Epidermal melanocyte (primary cell): ENCODE measurements at regions not wholly inside any gene's neighbourhood (a gene's known extent, or its start where the extent isn't known, plus 50 kb on each side); places are given as distances from the start of the nearest gene placed in this dataset.

Source experiments
- DNase-seq: peaks from one replicate; pipeline ENCODE4 v3.0.0; 2011; ENCODE audit warnings: low spot score; ENCODE audit not compliant: insufficient read length

- no peak for DNase-seq
Observed at GRCh38 chr5:143870362-143870761, 58.4 kb downstream of the HMHB1 start.

GRCh38 chr5:143870871-143871632 is 59.1 kb downstream of the HMHB1 start:
- DNase-seq: no peak

- no peak for DNase-seq
Observed at GRCh38 chr5:143871672-143872071, 59.7 kb downstream of the HMHB1 start.

DNA sequence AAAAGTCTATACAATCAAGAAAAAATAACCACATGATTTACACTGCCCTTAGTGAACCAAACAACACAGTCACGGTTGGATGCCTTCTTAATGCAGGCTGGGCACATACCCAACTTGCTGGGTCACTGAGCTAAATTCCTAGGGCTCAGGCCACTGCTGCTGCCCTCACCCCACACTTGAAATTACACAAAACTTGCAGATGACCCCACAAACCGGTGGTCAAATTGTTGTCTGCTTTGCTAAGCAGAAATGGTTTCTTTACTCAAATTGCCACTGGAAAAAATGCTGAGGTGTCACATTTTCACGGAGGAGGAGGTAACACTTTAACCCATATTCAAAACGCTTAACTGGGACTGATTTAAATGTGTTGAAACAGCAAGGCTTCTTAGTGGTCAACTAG is 62.4 kb downstream of the HMHB1 start:
- peak; percentile 47 for DNase-seq

- peak; percentile 65 for DNase-seq
Observed at GRCh38 chr5:143877196-143877595, 65.2 kb downstream of the HMHB1 start.

DNA sequence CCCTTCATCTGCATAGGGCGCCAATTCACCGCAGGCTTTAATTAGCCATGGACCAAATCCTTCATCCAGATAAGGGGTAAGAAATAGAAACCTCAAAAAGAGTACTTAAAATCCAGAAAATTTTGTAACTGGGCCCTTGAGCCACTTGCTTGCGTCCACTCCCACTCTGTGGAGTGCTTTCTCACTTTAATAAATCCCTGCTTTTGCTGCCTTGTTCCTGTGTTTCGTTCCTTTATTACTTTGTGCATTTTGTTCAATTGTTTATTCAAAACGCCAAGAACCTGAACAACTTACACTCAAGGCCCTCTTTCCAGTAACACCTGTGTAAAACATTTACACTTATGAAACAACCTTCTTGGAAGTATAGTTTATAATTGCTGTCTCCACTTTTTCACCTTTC is 66.5 kb downstream of the HMHB1 start:
- DNase-seq: no peak

DNA sequence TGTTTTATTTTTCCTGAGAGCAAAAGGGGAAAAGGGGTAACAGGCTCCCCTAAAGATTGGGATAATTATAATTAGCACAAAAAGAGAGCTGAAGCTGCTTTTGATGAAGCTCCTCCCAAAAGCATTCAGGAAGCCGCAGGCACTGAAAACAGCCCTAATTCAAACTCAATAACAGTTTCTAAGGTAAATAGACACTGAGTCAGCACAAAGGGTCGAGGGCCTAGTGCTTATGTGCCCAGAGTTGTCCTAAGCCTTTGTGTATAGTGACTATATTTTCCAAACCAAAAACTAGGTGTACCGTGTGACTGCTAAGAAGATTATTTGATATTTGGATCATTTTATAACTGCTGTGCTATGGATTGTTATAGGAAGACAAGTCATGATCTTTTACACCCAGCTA is 67.7 kb downstream of the HMHB1 start:
- no peak for DNase-seq

DNA sequence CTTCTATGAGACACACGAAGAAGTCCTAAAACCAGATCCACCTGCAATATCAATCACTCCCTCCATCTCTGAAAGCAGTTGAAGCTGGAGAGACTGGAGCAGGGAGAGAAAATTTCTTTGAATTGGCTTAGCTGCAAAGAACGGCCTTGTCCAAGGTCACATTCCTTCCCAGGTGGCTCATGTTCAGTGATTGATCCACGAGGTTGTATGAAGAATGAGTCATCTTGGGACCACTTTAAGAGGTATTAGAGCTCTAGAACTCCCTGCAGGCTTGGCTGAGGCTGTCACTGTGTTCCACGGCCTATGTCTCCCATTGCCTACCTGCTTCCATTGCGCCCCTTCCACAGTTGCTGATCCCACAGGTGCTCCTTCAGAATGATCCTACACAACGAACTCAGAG is 68.2 kb downstream of the HMHB1 start:
- no peak for DNase-seq

- DNase-seq: no peak
Observed at GRCh38 chr5:143882520-143882919, 70.6 kb downstream of the HMHB1 start.

DNA sequence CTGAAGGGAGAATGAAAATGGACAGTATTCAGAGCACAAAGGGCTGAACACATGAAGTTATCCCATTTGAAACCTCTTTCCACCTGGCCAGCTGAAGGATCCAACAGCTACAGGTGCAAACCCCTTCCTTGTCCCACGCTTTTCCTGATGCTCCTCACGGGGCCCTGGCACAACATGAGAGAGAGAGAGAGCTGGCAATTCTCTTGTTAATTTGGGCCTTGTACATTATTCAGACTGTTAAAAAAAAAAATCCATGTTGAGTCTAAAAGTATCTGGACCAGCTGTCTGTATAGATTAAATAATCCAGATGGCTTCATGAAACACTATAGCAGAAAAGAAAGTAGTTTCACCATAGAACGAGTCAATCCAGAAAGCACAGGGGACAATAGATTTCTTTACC is 74.1 kb downstream of the HMHB1 start:
- DNase-seq: no peak

- DNase-seq: no peak
Observed at GRCh38 chr5:143886651-143887638, 75.0 kb downstream of the HMHB1 start.

DNA sequence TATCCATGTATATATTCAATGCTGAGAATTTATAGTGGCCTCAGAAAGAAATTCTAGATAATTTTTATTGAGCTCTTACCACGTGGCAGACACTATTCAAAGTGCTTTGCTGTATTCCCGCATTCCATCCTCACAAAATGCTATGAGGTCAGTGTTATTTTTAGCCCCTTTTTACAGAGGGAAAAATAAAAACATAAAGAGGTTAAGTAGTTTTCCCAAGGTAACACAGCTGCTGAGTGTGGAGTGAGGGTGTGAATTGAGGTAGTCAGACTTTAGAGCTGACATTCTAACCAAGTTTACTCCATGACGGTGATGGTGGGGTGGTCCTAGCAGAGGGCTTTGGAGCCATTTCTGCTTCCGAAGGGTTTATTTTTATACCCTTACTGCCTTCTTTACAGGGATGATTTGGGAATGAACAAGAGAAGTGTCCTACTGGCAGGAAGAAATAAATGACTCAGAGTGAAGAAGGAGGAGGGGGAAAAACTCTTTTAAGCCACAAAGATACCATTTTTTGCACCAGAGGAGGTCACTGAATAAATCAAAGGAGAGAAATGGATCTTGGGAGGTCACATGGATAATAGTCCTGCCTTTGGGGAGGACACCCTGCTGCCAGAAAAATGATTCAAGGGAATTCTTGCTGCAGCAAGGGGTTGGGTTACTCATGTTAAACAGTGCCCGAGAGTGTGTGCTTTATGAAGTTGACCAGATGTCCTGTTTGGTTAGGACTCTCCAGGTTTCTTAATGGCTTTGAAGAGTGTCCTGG is 76.1 kb downstream of the HMHB1 start:
- DNase-seq: no peak

- no peak for DNase-seq
Observed at GRCh38 chr5:143888912-143889311, 77.0 kb downstream of the HMHB1 start.

DNA sequence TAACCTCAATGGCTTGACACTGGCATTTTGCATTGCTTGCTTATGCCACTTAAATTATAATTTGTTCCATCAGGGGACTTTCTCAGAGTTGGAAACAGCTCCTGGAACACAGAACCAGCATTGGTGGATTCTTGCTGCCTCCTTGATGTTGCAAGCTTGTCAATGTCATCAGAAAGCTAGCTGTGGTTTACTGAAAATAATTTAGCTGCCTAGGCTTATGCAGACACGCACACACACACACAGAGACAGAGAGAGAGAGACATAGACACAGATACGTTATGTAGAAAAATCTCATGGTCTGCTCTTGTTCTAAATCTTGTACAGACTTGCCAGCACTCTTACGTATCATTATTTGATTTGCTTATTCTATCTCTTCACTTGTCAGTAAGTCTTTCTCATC is 78.0 kb downstream of the HMHB1 start:
- DNase-seq: no peak

DNA sequence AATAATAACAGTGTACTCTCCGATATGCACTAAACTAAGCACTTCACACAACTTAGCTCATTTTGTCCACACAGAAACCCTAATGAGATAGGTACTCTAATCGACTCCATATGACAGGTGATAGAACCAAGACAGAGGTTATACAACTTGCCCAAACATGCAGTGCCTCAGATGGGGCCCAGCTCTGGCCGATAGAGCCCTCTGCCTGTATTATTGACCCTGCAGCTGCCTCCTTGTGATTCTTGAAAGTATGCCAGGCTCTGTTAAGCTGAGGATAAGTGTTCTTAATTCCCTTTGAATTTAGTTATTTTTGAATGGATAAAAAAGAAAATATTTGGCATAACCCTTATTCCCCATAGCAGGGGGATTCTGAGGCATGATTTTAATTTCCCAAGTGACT is 78.5 kb downstream of the HMHB1 start:
- no peak for DNase-seq

- no peak for DNase-seq
Observed at GRCh38 chr5:143892271-143892670, 80.3 kb downstream of the HMHB1 start.

GRCh38 chr5:143892908-143893307 is 80.9 kb downstream of the HMHB1 start:
- DNase-seq: no peak

DNA sequence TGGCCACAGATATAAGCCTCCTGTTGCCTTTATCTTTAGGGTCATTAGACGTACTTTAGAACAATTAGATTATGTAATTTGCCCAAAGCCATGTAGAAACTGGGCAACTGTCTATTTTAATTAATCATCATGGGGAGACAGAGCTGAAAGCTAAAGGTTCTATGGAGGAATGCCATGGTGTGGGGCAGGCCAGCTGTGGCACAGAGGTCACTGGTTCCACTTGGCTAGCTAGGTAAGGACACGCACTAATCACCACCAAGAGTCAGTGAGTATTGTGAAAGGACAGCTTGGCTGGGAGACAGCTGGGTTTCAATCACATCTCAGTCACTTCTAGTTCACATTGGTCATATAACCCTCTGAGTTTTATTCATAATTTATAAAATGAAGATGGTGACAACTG is 81.7 kb downstream of the HMHB1 start:
- DNase-seq: no peak

DNA sequence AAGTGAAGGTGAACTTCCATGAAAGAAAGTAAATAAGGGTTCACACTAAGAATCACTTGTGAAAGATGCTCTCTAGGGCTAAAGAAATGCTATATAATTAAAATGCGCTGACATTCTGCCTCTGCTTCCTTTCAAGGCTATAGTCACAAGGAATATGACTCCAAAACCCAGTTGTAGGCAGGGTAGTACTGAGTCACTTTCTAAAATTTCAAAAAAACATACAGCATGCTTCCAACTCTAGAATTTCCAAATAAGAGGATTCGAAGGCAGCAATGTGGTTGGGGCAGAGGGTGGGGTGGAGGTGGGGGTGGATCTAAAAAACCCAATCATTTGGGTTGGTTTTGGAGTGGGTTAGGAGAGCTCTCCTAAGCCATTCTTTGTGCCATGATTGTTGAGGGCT is 84.6 kb downstream of the HMHB1 start:
- DNase-seq: no peak

GRCh38 chr5:143896966-143897365 is 85.0 kb downstream of the HMHB1 start:
- DNase-seq: no peak

- no peak for DNase-seq
Observed at GRCh38 chr5:143898381-143898780, 86.4 kb downstream of the HMHB1 start.
